OCI-LY1 (cell line): ENCODE measurements at regions not wholly inside any gene's neighbourhood (a gene's known extent, or its start where the extent isn't known, plus 50 kb on each side); places are given as distances from the start of the nearest gene placed in this dataset.

Source experiments
- H2AFZ ChIP-seq: fragments of 200-600 bp; sonication (generic), shearing (Covaris generic); 2 replicates; pipeline ENCODE4 v1.6.0; 2014; ENCODE audit warnings: antibody characterized with exemption, mild to moderate bottlenecking, low read length
- H3F3A ChIP-seq: fragments of 200-600 bp; sonication (generic), shearing (Covaris generic); 2 replicates; pipeline ENCODE4 v1.6.0; 2014; ENCODE audit warnings: mild to moderate bottlenecking, antibody characterized with exemption, low read length, moderate library complexity; ENCODE audit not compliant: insufficient read depth
- H3K27ac ChIP-seq: fragments of 200-600 bp; sonication (generic); 2 replicates; pipeline ENCODE4 v1.5.1; 2014; ENCODE audit warnings: low read length, mixed run types, mild to moderate bottlenecking, low read depth; ENCODE audit not compliant: poor library complexity, severe bottlenecking
- H3K27me3 ChIP-seq: fragments of 200-600 bp; sonication (generic); 2 replicates; pipeline ENCODE4 v1.6.0; 2014; ENCODE audit warnings: antibody characterized with exemption, mild to moderate bottlenecking, low read length, moderate library complexity; ENCODE audit not compliant: insufficient read depth
- H3K36me3 ChIP-seq: fragments of 200-600 bp; sonication (generic); 2 replicates; pipeline ENCODE4 v1.6.1; 2014; ENCODE audit warnings: mild to moderate bottlenecking, antibody characterized with exemption, low read length, moderate library complexity, mixed read lengths; ENCODE audit not compliant: insufficient read depth
- H3K4me1 ChIP-seq: fragments of 200-600 bp; sonication (generic); 2 replicates; pipeline ENCODE4 v1.5.1; 2014; ENCODE audit warnings: mild to moderate bottlenecking, low read length, moderate library complexity; ENCODE audit not compliant: insufficient read depth, severe bottlenecking
- H3K4me2 ChIP-seq: fragments of 200-600 bp; sonication (generic), shearing (Covaris generic); 2 replicates; pipeline ENCODE4 v1.6.1; 2014; ENCODE audit warnings: low read length
- H3K4me3 ChIP-seq: fragments of 200-600 bp; sonication (generic); 2 replicates; pipeline ENCODE4 v1.5.1; 2014; ENCODE audit warnings: low read length, low read depth, mild to moderate bottlenecking, mixed read lengths; ENCODE audit not compliant: poor library complexity, severe bottlenecking
- H3K79me2 ChIP-seq: fragments of 200-600 bp; shearing (Covaris generic); 2 replicates; pipeline ENCODE4 v1.6.1; 2016; ENCODE audit warnings: mixed run types, low read length, mixed read lengths; ENCODE audit not compliant: insufficient read depth
- H3K9ac ChIP-seq: fragments of 200-600 bp; sonication (generic), shearing (Covaris generic); 2 replicates; pipeline ENCODE4 v1.6.1; 2014; ENCODE audit warnings: mild to moderate bottlenecking, low read length, mixed read lengths
- H3K9me2 ChIP-seq: fragments of 200-600 bp; sonication (generic), shearing (Covaris generic); 2 replicates; pipeline ENCODE4 v1.6.1; 2014; ENCODE audit warnings: low read depth, mild to moderate bottlenecking, low read length, mixed read lengths
- H3K9me3 ChIP-seq: fragments of 200-600 bp; shearing (Covaris generic); 2 replicates; pipeline ENCODE4 v1.6.1; 2014; ENCODE audit warnings: low read length, mixed read lengths
- H4K20me1 ChIP-seq: fragments of 200-600 bp; sonication (generic), shearing (Covaris generic); 2 replicates; pipeline ENCODE4 v1.6.0; 2016; ENCODE audit warnings: mild to moderate bottlenecking, low read length; ENCODE audit not compliant: insufficient read depth
- CTCF ChIP-seq: fragments of 200-600 bp; sonication (generic), shearing (Covaris generic); IDR thresholded peaks from 2 replicates; pipeline ENCODE4 v1.5.1; 2017; ENCODE audit warnings: mild to moderate bottlenecking, antibody characterized with exemption, low read length, moderate library complexity, mixed read lengths
- EZH2 ChIP-seq: fragments of 200-600 bp; sonication (generic), shearing (Covaris generic); IDR thresholded peaks from 2 replicates; pipeline ENCODE4 v1.8.0; 2017; ENCODE audit warnings: borderline replicate concordance, mixed run types, mild to moderate bottlenecking, antibody characterized with exemption, low read length, moderate library complexity, mixed read lengths

- Histone ChIP-seq H3K4me1 (no peaks in the 10 kb centered on the region), H3K9ac (no peak overlapping the region), H3K4me2 (no peak overlapping the region), H3K36me3 (no peaks in the 10 kb centered on the region), H3K9me3 (no peaks in the 10 kb centered on the region), H3F3A (no peaks in the 10 kb centered on the region), H4K20me1 (no peaks in the 10 kb centered on the region), H3K9me2 (no peaks in the 10 kb centered on the region), H3K27ac (no peak overlapping the region), H2AFZ (no peak overlapping the region), H3K79me2 (no peaks in the 10 kb centered on the region), H3K27me3 (no peaks in the 10 kb centered on the region), H3K4me3 (no peak overlapping the region)
- TF ChIP-seq CTCF: no peak
- TF ChIP-seq EZH2: no peak
These were observed 92.4 kb upstream of the TMEM45B start for GRCh38 chr11:129723146-129723760.

GRCh38 chr11:129723761-129724162, 91.9 kb upstream of the TMEM45B start:
- Histone ChIP-seq H3K4me3 (no peak overlapping the region), H3K4me2 (no peak overlapping the region), H2AFZ (no peak overlapping the region), H3K27me3 (no peaks in the 10 kb centered on the region), H3K9me3 (no peaks in the 10 kb centered on the region), H3K36me3 (no peaks in the 10 kb centered on the region), H3F3A (no peaks in the 10 kb centered on the region), H3K9ac (no peak overlapping the region), H3K79me2 (no peaks in the 10 kb centered on the region), H3K27ac (no peak overlapping the region), H4K20me1 (no peaks in the 10 kb centered on the region), H3K9me2 (no peaks in the 10 kb centered on the region), H3K4me1 (no peaks in the 10 kb centered on the region)
- TF ChIP-seq CTCF (no peak), EZH2 (no peak)

GRCh38 chr11:129724866-129725265, 90.8 kb upstream of the TMEM45B start:
- Histone ChIP-seq H4K20me1 (no peaks in the 10 kb centered on the region), H3K4me3 (no peak overlapping the region), H3K4me1 (no peaks in the 10 kb centered on the region), H3K79me2 (no peaks in the 10 kb centered on the region), H2AFZ (no peak overlapping the region), H3K9me3 (no peaks in the 10 kb centered on the region), H3K9me2 (no peaks in the 10 kb centered on the region), H3F3A (no peaks in the 10 kb centered on the region), H3K4me2 (no peak overlapping the region), H3K27me3 (no peaks in the 10 kb centered on the region), H3K36me3 (no peaks in the 10 kb centered on the region), H3K9ac (no peak overlapping the region), H3K27ac (no peak overlapping the region)
- TF ChIP-seq EZH2 (no peak), CTCF (no peak)
